ENCODE measurements at regions not wholly inside any gene's neighbourhood (a gene's known extent, or its start where the extent isn't known, plus 50 kb on each side); places are given as distances from the start of the nearest gene placed in this dataset.

GRCh38 chr15:69603369-69604071, 150.9 kb downstream of the RPLP1 start:
- no peaks in the 10 kb centered on the region for H3K79me2 ChIP-seq (ENCODE audit: insufficient read depth, low read length)
- ATAC-seq (ENCODE audit: insufficient read depth, low read depth) = no peak

GRCh38 chr15:69604072-69604411, 151.4 kb downstream of the RPLP1 start:
- H3K27ac ChIP-seq (ENCODE audit: low read length) = no peak overlapping the region
- DNase-seq = no peak
- ATAC-seq (ENCODE audit: insufficient read depth, low read depth) = no peak

More at GRCh38 chr15:69603369-69604071, 150.9 kb downstream of the RPLP1 start:
- H3K4me1 ChIP-seq (ENCODE audit: insufficient read depth, low read length) = no peaks in the 10 kb centered on the region
- H3K9me3 ChIP-seq (ENCODE audit: insufficient read depth, low read length, severe bottlenecking) = no peaks in the 10 kb centered on the region
- no peak overlapping the region for H3K4me3 ChIP-seq (ENCODE audit: low read depth in 1 of 2, low read length in 2 of 2)
- TF ChIP-seq EZH2 (IDR thresholded peaks at IDR 0.05; ENCODE audit: borderline replicate concordance, low read depth, low read length, severe bottlenecking) = no peak
- TF ChIP-seq CTCF (IDR thresholded peaks at IDR 0.05; ENCODE audit: borderline replicate concordance, extremely low read depth, low read length, poor library complexity, severe bottlenecking) = no peak
- H3K27ac ChIP-seq (ENCODE audit: low read length) = no peak overlapping the region
- no peaks in the 10 kb centered on the region for H3K36me3 ChIP-seq (ENCODE audit: insufficient read depth, low read length)
- DNase-seq = no peak
- H4K20me1 ChIP-seq (ENCODE audit: insufficient read depth, low read length) = no peaks in the 10 kb centered on the region
- no peak overlapping the region for H3K4me2 ChIP-seq (ENCODE audit: insufficient read depth, low read length)
- H2AFZ ChIP-seq (ENCODE audit: low read depth, low read length) = no peak overlapping the region
- no peaks in the 10 kb centered on the region for H3K27me3 ChIP-seq (ENCODE audit: insufficient read depth, low read length, poor library complexity)
- H3K9ac ChIP-seq (ENCODE audit: low read depth, low read length) = no peak overlapping the region

GRCh38 chr15:69606144-69606543, 153.5 kb downstream of the RPLP1 start:
- H4K20me1 ChIP-seq (ENCODE audit: insufficient read depth, low read length) = no peaks in the 10 kb centered on the region

More at GRCh38 chr15:69604072-69604411, 151.4 kb downstream of the RPLP1 start:
- Histone ChIP-seq H3K79me2 (ENCODE audit: insufficient read depth, low read length) (no peaks in the 10 kb centered on the region), H3K4me1 (ENCODE audit: insufficient read depth, low read length) (no peaks in the 10 kb centered on the region), H2AFZ (ENCODE audit: low read depth, low read length) (no peak overlapping the region), H3K9me3 (ENCODE audit: insufficient read depth, low read length, severe bottlenecking) (no peaks in the 10 kb centered on the region), H3K4me3 (ENCODE audit: low read depth in 1 of 2, low read length in 2 of 2) (no peak overlapping the region), H3K27me3 (ENCODE audit: insufficient read depth, low read length, poor library complexity) (no peaks in the 10 kb centered on the region), H3K9ac (ENCODE audit: low read depth, low read length) (no peak overlapping the region), H3K4me2 (ENCODE audit: insufficient read depth, low read length) (no peak overlapping the region), H4K20me1 (ENCODE audit: insufficient read depth, low read length) (no peaks in the 10 kb centered on the region), H3K36me3 (ENCODE audit: insufficient read depth, low read length) (no peaks in the 10 kb centered on the region)
- TF ChIP-seq EZH2 (IDR thresholded peaks at IDR 0.05; ENCODE audit: borderline replicate concordance, low read depth, low read length, severe bottlenecking) = no peak
- no peak for TF ChIP-seq CTCF (IDR thresholded peaks at IDR 0.05; ENCODE audit: borderline replicate concordance, extremely low read depth, low read length, poor library complexity, severe bottlenecking)

More at GRCh38 chr15:69606144-69606543, 153.5 kb downstream of the RPLP1 start:
- H3K9me3 ChIP-seq (ENCODE audit: insufficient read depth, low read length, severe bottlenecking) = no peaks in the 10 kb centered on the region
- no peak for DNase-seq
- no peaks in the 10 kb centered on the region for H3K4me1 ChIP-seq (ENCODE audit: insufficient read depth, low read length)
- no peaks in the 10 kb centered on the region for H3K79me2 ChIP-seq (ENCODE audit: insufficient read depth, low read length)
- H3K27ac ChIP-seq (ENCODE audit: low read length) = no peak overlapping the region
- no peak overlapping the region for H3K4me2 ChIP-seq (ENCODE audit: insufficient read depth, low read length)
- no peak overlapping the region for H2AFZ ChIP-seq (ENCODE audit: low read depth, low read length)
- H3K36me3 ChIP-seq (ENCODE audit: insufficient read depth, low read length) = no peaks in the 10 kb centered on the region
- TF ChIP-seq EZH2 (IDR thresholded peaks at IDR 0.05; ENCODE audit: borderline replicate concordance, low read depth, low read length, severe bottlenecking) (no peak), CTCF (IDR thresholded peaks at IDR 0.05; ENCODE audit: borderline replicate concordance, extremely low read depth, low read length, poor library complexity, severe bottlenecking) (no peak)
- no peak overlapping the region for H3K4me3 ChIP-seq (ENCODE audit: low read depth in 1 of 2, low read length in 2 of 2)
- H3K27me3 ChIP-seq (ENCODE audit: insufficient read depth, low read length, poor library complexity) = no peaks in the 10 kb centered on the region
- ATAC-seq (ENCODE audit: insufficient read depth, low read depth) = no peak
- H3K9ac ChIP-seq (ENCODE audit: low read depth, low read length) = no peak overlapping the region
